H9 (cell line): ENCODE measurements at regions not wholly inside any gene's neighbourhood (a gene's known extent, or its start where the extent isn't known, plus 50 kb on each side); places are given as distances from the start of the nearest gene placed in this dataset.

Experiments
- DNase-seq: peaks from one replicate; pipeline ENCODE4 v3.0.0-alpha.2; 2017
- H2AFZ ChIP-seq: one replicate; pipeline ENCODE4 v1.6.1; 2013; ENCODE audit warnings: mild to moderate bottlenecking, low read length, control low read depth, moderate library complexity
- H2AK5ac ChIP-seq: 2 replicates; pipeline ENCODE4 v1.6.1; 2013; ENCODE audit warnings: low read length, control low read depth, mixed read lengths; ENCODE audit not compliant: insufficient read length
- H2BK120ac ChIP-seq: one replicate; pipeline ENCODE4 v1.6.1; 2013; ENCODE audit warnings: low read depth, mild to moderate bottlenecking, low read length, control low read depth, inconsistent platforms; ENCODE audit not compliant: poor library complexity, severe bottlenecking
- H2BK12ac ChIP-seq: 2 replicates; pipeline ENCODE4 v1.6.1; 2013; ENCODE audit warnings: low read length, control low read depth, mixed read lengths, low read depth; ENCODE audit not compliant: insufficient read length
- H2BK15ac ChIP-seq: 2 replicates; pipeline ENCODE4 v1.6.1; 2013; ENCODE audit warnings: low read depth, low read length, control low read depth
- H2BK20ac ChIP-seq: one replicate; pipeline ENCODE4 v1.6.1; 2013; ENCODE audit warnings: low read depth, mild to moderate bottlenecking, low read length, control low read depth, inconsistent platforms; ENCODE audit not compliant: poor library complexity, severe bottlenecking
- H2BK5ac ChIP-seq: 2 replicates; pipeline ENCODE4 v1.6.1; 2013; ENCODE audit warnings: low read length, control low read depth, mixed read lengths; ENCODE audit not compliant: insufficient read length
- H3K14ac ChIP-seq: 2 replicates; pipeline ENCODE4 v1.6.1; 2013; ENCODE audit warnings: low read length, control low read depth; ENCODE audit not compliant: insufficient read depth
- H3K18ac ChIP-seq: 2 replicates; pipeline ENCODE4 v1.6.1; 2013; ENCODE audit warnings: low read depth, mild to moderate bottlenecking, mixed read lengths, low read length, control low read depth; ENCODE audit not compliant: insufficient read length
- H3K23ac ChIP-seq: 2 replicates; pipeline ENCODE4 v1.6.1; 2013; ENCODE audit warnings: low read length, control low read depth, mixed read lengths, low read depth; ENCODE audit not compliant: insufficient read length
- H3K23me2 ChIP-seq: 2 replicates; pipeline ENCODE4 v1.6.1; 2013; ENCODE audit warnings: low read depth, mild to moderate bottlenecking, mixed read lengths, low read length, control low read depth; ENCODE audit not compliant: insufficient read length, poor library complexity, severe bottlenecking
- H3K27ac ChIP-seq: 2 replicates; pipeline ENCODE4 v1.5.1; 2013; ENCODE audit warnings: low read length, control low read depth, mixed read lengths, low read depth; ENCODE audit not compliant: insufficient read length
- H3K27me3 ChIP-seq: 2 replicates; pipeline ENCODE4 v1.6.1; 2013; ENCODE audit warnings: low read length, control low read depth, inconsistent platforms; ENCODE audit not compliant: insufficient read depth
- H3K4ac ChIP-seq: 2 replicates; pipeline ENCODE4 v1.6.1; 2013; ENCODE audit warnings: low read depth, mild to moderate bottlenecking, control low read depth, inconsistent platforms, low read length, moderate library complexity
- H3K4me1 ChIP-seq: 2 replicates; pipeline ENCODE4 v1.6.1; 2013; ENCODE audit warnings: low read length, control low read depth, inconsistent platforms; ENCODE audit not compliant: insufficient read depth
- H3K4me2 ChIP-seq: 2 replicates; pipeline ENCODE4 v1.6.1; 2013; ENCODE audit warnings: low read length, control low read depth, mixed read lengths; ENCODE audit not compliant: insufficient read length, insufficient read depth
- H3K56ac ChIP-seq: 2 replicates; pipeline ENCODE4 v1.6.1; 2013; ENCODE audit warnings: low read depth, mild to moderate bottlenecking, mixed read lengths, low read length, control low read depth; ENCODE audit not compliant: insufficient read length
- H3K79me1 ChIP-seq: 2 replicates; pipeline ENCODE4 v1.6.1; 2013; ENCODE audit warnings: low read depth, mild to moderate bottlenecking, moderate library complexity, low read length, control low read depth, inconsistent platforms; ENCODE audit not compliant: insufficient read depth, poor library complexity, severe bottlenecking
- H3K79me2 ChIP-seq: 2 replicates; pipeline ENCODE4 v1.6.1; 2013; ENCODE audit warnings: low read length, control low read depth, inconsistent platforms; ENCODE audit not compliant: insufficient read depth
- H3K9ac ChIP-seq: 2 replicates; pipeline ENCODE4 v1.6.1; 2013; ENCODE audit warnings: low read length, control low read depth, mixed read lengths; ENCODE audit not compliant: insufficient read length; ENCODE audit errors: extremely low read depth
- H3K9me3 ChIP-seq: one replicate; pipeline ENCODE4 v1.6.1; 2013; ENCODE audit warnings: low read depth, low read length, inconsistent platforms; ENCODE audit not compliant: control insufficient read depth
- H3T11ph ChIP-seq: one replicate; pipeline ENCODE4 v1.6.1; 2013; ENCODE audit warnings: mild to moderate bottlenecking, low read length, control low read depth, inconsistent platforms
- H4K20me1 ChIP-seq: one replicate; pipeline ENCODE4 v1.6.1; 2013; ENCODE audit not compliant: control insufficient read depth, insufficient read length, insufficient read depth
- H4K5ac ChIP-seq: 2 replicates; pipeline ENCODE4 v1.6.1; 2013; ENCODE audit warnings: low read depth, mild to moderate bottlenecking, mixed read lengths, low read length, control low read depth; ENCODE audit not compliant: insufficient read length
- H4K8ac ChIP-seq: replicated peaks from 2 replicates; pipeline ENCODE4 v1.6.1; 2013; ENCODE audit warnings: low read length, control low read depth, mixed read lengths, low read depth; ENCODE audit not compliant: insufficient read length
- H4K91ac ChIP-seq: 2 replicates; pipeline ENCODE4 v1.6.1; 2013; ENCODE audit warnings: low read depth, mild to moderate bottlenecking, moderate library complexity, mixed read lengths, low read length, control low read depth; ENCODE audit not compliant: insufficient read length
- H3K27ac Mint-ChIP-seq, 3 experiments: 2 replicates in 2 of 3; 3 replicates in 1 of 3; pipeline ENCODE4 v1.8.0; 2020 to 2021; ENCODE audit warnings: mixed read lengths in 3 of 3, mild to moderate bottlenecking in 1 of 3, moderate library complexity in 1 of 3
- H3K27me3 Mint-ChIP-seq: 2 replicates; pipeline ENCODE4 v1.8.0; 2021; ENCODE audit warnings: low read depth, mild to moderate bottlenecking, moderate library complexity, mixed read lengths
- H3K36me3 Mint-ChIP-seq, 3 experiments: 2 replicates in 2 of 3; 3 replicates in 1 of 3; pipeline ENCODE4 v1.8.0; 2020 to 2021; ENCODE audit warnings: low read depth in 3 of 3, mixed read lengths in 3 of 3; ENCODE audit not compliant: insufficient read depth in 1 of 3
- H3K4me1 Mint-ChIP-seq, 2 experiments: 2 replicates each; pipeline ENCODE4 v1.8.0; 2020; ENCODE audit warnings: mixed read lengths in 2 of 2
- H3K4me3 Mint-ChIP-seq, 2 experiments: 2 replicates in 1 of 2; 3 replicates in 1 of 2; pipeline ENCODE4 v1.8.0; 2020 to 2021; ENCODE audit warnings: mild to moderate bottlenecking in 2 of 2, mixed read lengths in 2 of 2, moderate library complexity in 1 of 2
- H3K9me3 Mint-ChIP-seq, 2 experiments: 2 replicates in 1 of 2; 3 replicates in 1 of 2; pipeline ENCODE4 v1.8.0; 2020; ENCODE audit warnings: mild to moderate bottlenecking in 2 of 2, mixed read lengths in 2 of 2, moderate library complexity in 1 of 2
- WGBS: extraction: QIAGEN DNeasy Blood & Tissue Kit; methylation state at CpG from one replicate; pipeline ENCODE4 v1.1.7; 2013; ENCODE audit warnings: missing lambda C conversion rate, low lambda C conversion rate, mixed read lengths; ENCODE audit not compliant: insufficient read length; ENCODE audit errors: extremely low coverage; 5-methylcytosine and 5-hydroxymethylcytosine counted together
- TF ChIP-seq, protein P1 (sequence below): fragments of 200-600 bp; sonication (generic); conservative IDR thresholded peaks from 3 replicates; pipeline ENCODE4 v1.8.0; 2021; ENCODE audit warnings: antibody characterized with exemption, mild to moderate bottlenecking

GRCh38 chr5:2640717-2641116, 110.8 kb downstream of the IRX2 start:
- Histone ChIP-seq H3K18ac (no peak overlapping the region), H3K79me1 (no peaks in the 10 kb centered on the region), H3K9ac (no peak overlapping the region), H2BK12ac (no peak overlapping the region), H3K56ac (no peak overlapping the region), H2BK15ac (no peak overlapping the region), H4K20me1 (no peaks in the 10 kb centered on the region), H2AK5ac (no peak overlapping the region), H3K4me1 (0 out of 2 replicates have a peak, but pooled peaks cover 2% of the 10 kb centered on the region), H4K91ac (no peak overlapping the region), H3K14ac (no peak overlapping the region), H3T11ph (no peak overlapping the region), H3K9me3 (no peaks in the 10 kb centered on the region), H3K4me2 (no peak overlapping the region), H3K27ac (no peak overlapping the region), H3K4ac (no peak overlapping the region), H2AFZ (no peak overlapping the region), H2BK5ac (no peak overlapping the region), H2BK120ac (no peak overlapping the region), H3K23me2 (no peaks in the 10 kb centered on the region), H4K8ac (no peak overlapping the region), H3K27me3 (no peaks in the 10 kb centered on the region), H2BK20ac (no peak overlapping the region), H3K23ac (no peak overlapping the region), H3K79me2 (no peaks in the 10 kb centered on the region), H4K5ac (no peak overlapping the region)
- peaks cover 12 to 13% of the 10 kb centered on the region in 2 experiments for H3K4me1 Mint-ChIP-seq
- TF ChIP-seq, protein P1, sequence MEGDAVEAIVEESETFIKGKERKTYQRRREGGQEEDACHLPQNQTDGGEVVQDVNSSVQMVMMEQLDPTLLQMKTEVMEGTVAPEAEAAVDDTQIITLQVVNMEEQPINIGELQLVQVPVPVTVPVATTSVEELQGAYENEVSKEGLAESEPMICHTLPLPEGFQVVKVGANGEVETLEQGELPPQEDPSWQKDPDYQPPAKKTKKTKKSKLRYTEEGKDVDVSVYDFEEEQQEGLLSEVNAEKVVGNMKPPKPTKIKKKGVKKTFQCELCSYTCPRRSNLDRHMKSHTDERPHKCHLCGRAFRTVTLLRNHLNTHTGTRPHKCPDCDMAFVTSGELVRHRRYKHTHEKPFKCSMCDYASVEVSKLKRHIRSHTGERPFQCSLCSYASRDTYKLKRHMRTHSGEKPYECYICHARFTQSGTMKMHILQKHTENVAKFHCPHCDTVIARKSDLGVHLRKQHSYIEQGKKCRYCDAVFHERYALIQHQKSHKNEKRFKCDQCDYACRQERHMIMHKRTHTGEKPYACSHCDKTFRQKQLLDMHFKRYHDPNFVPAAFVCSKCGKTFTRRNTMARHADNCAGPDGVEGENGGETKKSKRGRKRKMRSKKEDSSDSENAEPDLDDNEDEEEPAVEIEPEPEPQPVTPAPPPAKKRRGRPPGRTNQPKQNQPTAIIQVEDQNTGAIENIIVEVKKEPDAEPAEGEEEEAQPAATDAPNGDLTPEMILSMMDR: no peak
- H3K4me3 Mint-ChIP-seq: no peak overlapping the region
- H3K9me3 Mint-ChIP-seq: no peaks in the 10 kb centered on the region
- H3K36me3 Mint-ChIP-seq: no peaks in the 10 kb centered on the region
- no peak for DNase-seq
- no CpG with 5 or more reads among the region's 6 CpGs for WGBS
- no peak overlapping the region for H3K27ac Mint-ChIP-seq
- peaks cover 9% of the 10 kb centered on the region for H3K27me3 Mint-ChIP-seq
